HG02623 (cell line): ENCODE measurements at regions not wholly inside any gene's neighbourhood (a gene's known extent, or its start where the extent isn't known, plus 50 kb on each side); places are given as distances from the start of the nearest gene placed in this dataset.

Source experiments
- ATAC-seq: cut with Tn5 transposase; IDR thresholded peaks from one replicate; pipeline ENCODE4 v1.9.1; 2021; ENCODE audit warnings: moderate library complexity; ENCODE audit not compliant: unreplicated experiment

DNA sequence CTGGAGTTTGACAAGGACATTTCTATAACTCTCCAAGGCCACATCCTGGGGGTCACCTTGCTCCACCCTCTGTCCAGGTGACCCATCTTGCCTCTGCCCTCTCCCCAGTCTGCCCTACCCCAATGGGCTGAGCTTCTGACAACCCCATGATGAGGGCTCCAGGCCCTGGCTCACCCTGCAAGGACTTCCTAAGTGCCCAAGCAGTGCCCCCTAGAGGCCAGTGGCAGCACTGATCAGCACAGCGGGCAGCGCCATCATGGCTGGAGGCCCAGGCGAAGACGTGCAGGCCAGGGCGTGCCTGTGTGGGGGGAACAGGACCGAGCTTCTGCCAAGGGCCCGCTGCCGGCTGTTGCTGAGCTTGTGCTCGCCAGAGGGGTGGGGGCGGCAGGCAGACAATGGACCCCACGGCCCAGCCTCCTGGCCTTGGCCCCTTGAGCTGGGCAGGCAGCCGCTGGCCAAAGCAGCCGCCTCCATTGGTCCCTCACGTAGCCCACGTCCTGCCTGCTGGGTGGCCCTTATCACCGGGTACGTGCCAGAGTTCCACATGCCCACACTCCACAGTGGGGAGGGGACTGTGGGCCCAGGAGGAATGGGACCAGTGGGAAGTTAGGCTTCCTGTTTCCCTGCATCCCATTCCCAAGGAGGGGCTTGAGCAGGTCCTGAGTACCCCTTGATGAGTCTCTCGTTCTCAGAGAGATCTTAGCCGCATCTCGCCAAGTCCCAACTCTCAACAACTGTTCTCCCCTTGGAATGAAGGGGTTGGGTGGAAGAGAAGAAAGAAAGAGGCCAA is 64.3 kb downstream of the MRPL14 start:
- no peak for ATAC-seq

DNA sequence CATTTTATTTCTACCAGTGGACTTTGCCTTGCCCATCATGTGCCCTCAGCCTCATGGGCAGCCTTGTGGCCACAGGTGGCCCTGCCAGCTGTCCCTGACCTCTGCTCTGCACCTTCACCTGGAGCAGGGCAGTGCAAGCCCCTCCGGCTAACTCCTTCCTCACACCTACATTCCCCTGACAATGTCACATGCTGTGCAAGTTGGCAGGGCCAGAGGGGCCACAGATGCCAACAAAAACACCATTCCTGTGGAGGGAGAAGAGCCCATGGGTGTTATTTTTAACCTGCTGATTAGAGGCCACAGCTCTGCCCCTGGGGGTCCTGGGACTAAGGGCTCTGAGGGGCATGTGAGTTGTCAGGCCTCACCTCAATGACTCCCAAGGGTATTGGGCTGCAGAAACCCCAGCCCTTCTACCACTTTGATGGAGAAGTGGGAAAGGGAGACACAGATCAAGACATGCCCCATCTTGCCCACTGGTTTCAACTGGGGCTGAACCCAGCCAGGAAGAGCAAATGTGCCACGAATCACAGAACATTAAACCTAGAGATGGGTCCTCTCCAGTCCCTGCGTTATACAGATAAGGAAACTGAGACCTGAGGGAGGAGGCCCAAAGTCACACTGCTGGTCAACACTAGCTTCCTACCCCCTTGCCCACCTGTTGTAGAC is 65.0 kb downstream of the MRPL14 start:
- no peak for ATAC-seq

DNA sequence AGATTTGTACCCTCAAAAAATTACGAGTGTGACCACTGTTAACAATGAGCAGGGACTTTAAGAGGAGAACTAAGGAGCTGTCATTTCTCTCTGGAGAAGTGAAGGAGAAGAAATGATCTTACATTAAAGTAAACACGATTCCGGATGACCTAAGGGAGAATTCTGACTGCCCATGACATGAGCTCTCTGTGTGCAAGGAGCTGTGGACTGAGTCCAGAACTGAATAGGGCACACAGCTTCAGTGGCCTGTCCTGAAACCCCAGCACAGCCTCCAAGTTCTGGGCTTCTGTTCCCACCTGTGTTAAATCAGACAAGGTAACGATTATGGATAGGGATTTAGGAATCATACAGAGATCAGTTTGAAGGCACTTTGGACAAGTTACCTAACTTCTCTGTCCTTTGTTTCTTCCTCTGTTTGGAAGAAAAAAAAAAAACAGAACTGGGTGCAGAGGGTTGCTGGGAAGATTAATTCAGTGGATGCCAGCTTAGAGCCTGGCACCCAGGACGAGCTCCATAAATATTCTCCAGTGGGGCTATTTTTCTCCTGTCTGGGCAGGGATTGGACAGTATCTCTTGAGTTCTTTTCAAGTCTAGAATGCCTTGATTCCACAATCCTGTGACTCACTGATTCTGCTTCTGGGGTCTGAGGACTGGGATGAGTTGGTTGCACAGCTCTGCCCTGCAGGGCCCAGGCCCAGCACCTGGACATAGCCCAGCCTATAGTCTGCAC is 65.7 kb downstream of the MRPL14 start:
- no peak for ATAC-seq

- ATAC-seq, result no peak
Observed at GRCh38 chr6:44060612-44061374, 66.5 kb downstream of the MRPL14 start.

GRCh38 chr6:44059359-44060346 is 67.6 kb downstream of the MRPL14 start:
- no peak for ATAC-seq

- peak; percentile 46 for ATAC-seq
Observed at GRCh38 chr6:44058617-44059358, 68.5 kb downstream of the MRPL14 start.

- ATAC-seq, result no peak
Observed at GRCh38 chr6:44057931-44058616, 69.2 kb downstream of the MRPL14 start.

- no peak for ATAC-seq
Observed at GRCh38 chr6:44057238-44057930, 69.9 kb downstream of the MRPL14 start.

GRCh38 chr6:44056392-44057237 is 70.6 kb downstream of the MRPL14 start:
- no peak for ATAC-seq

DNA sequence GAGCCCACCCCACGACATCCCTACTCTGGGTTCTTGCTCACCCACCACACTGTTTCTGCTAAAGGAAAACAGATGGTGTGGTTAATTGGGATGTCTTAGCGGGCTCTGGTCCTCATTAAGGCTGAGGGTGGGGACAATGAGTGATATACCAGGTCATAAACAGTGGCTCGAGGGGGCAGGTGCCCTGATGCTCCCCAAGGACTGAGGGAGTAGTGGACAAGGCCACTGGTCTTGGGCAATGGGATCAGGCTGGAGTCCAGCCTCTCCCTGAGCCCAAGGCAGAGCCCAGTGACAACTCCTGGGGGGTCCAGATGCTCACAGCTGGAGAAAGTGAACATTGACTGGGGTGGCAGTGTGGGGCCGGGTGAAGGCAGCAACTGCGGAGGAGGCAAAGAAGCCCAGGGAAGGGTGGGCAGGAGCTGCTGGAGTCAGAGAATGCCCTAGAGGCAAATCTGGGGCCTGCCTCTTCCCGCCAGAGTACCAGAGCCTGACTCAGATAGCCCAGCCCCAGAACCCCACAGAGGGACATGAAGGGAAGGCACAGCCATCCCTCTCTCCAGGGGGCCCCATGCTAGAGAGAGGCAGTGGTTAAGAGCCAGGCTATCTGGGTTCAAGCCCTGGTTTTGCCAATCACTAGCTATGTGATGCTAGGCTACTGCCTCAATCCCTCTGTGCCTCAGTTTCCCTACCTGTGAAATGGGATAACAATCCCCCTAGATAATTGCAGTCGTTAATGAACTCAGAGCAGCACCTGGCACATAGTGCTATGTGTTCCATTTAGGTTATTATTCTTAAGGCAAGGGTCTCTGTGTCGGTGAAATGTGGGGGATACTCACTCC is 72.3 kb downstream of the MRPL14 start:
- ATAC-seq, result no peak

DNA sequence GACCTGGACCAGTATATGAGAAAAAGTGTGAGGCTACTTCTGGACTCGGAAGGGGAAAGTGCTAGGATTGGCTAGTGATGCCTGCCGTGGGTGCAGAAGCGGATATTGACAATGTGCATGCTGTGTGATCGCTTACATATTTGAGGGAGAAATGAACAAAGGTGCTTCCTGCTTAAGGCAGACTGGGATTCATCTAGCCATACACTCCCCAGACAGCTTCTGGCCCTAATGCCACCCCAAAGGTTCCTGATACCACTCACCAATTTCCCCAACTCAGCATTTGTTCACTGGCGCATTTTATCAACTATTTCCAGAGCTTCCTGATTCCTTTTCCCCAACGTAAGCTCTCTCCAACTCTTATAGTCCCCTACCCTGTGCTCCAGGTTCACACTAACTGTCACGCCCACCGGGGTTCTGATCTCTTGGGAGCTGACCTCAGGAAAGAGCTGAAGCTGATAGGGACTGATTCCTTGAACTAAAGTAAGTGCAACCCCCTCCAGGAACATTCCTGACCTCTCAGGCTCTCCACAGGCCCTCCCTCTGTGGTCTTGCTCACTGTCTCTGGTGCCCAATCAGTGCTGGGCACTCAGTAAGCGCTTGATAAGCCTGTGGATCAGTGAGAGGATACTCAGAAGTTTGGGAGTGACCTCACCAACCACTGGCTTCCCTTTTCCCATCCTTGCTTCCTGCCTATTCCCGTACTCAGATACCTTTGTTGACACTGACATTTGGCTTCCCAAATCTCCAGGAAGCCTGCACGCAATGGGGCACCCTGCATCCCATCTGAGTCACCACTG is 73.3 kb downstream of the MRPL14 start:
- no peak for ATAC-seq

DNA sequence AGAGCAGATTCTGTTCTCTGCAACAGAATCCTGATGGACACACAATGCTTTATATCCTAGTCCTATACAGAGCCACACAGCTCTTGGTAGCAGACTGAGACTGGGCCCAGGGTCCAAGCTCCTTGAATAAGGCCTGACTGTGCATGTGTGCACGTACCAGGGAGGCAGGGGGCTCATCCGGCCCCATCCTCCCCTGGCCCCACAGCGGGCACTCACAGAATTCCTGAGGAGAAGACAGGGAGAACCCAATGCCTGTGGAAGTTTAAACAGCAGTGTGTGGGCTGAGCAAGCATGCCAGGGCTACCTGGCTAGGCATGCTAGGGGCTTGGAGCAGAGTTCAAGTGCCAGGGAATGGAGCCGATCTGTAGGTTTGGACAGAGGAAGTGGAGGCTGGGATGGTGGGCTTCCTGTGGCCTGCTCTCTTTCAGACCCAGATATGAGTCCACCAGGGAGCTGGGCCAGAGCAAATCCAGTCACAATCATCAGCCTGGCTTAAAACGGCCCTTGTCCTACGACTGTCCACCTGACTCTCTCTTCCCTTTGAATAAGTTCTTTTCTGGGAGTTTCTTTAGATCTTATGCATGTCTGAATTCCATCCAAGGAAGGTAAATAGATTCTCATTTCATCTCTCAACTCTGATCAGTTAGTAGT is 74.0 kb downstream of the MRPL14 start:
- ATAC-seq, result no peak

DNA sequence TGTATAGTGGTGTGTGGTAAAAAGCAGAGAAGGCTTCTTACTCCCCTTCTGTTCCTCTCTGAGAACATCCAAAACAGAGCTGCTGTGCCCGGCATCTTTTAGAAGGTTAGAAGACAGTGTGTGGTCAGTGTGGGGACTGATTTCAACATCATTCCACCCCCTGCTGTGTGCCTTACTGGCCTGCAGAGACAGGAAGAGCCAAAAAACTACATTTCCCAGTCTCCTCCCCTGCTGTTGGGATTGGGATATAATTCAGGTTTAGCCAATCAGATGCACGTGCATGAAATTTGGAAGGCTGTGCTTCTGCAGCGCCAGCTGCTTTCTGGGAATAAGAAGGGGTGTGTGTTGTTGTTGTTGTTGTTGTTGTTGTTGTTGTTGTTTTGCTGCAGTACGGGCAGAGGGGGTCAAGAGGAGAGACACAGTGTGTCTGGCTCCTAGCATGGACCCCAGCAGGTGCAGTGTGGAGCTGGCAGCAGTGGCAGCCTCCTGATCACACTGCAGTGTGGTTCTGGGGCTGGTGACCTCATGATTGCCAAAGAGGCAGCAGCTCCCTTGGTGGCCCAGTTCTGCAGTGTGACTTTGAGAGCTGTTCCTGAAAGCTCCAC is 74.7 kb downstream of the MRPL14 start:
- no peak for ATAC-seq

GRCh38 chr6:44051515-44051914 is 75.7 kb downstream of the MRPL14 start:
- ATAC-seq, result no peak
